ENCODE measurements at regions not wholly inside any gene's neighbourhood (a gene's known extent, or its start where the extent isn't known, plus 50 kb on each side); places are given as distances from the start of the nearest gene placed in this dataset.

- DNase-seq = no peak
- ChIA-PET POLR2A (no interaction called here), CTCF (no interaction called here)
- Mint-ChIP-seq H3K4me3 (no peak overlapping the region), H3K4me1 (peaks cover 18% of the 10 kb centered on the region), H3K27me3 (peaks cover 8% of the 10 kb centered on the region), H3K27ac (no peak overlapping the region), H3K36me3 (ENCODE audit: low read depth) (no peaks in the 10 kb centered on the region), H3K9me3 (no peaks in the 10 kb centered on the region)
Measured at GRCh38 chr22:22088658-22089458, 106.3 kb upstream of the TOP3B start.

GRCh38 chr22:22087854-22088657 is 105.5 kb upstream of the TOP3B start:
- ChIA-PET POLR2A (no interaction called here), CTCF (no interaction called here)
- H3K4me1 Mint-ChIP-seq = peaks cover 10% of the 10 kb centered on the region
- H3K9me3 Mint-ChIP-seq = no peaks in the 10 kb centered on the region
- no peak overlapping the region for H3K27ac Mint-ChIP-seq
- peaks cover 15% of the 10 kb centered on the region for H3K27me3 Mint-ChIP-seq
- no peak for DNase-seq
- H3K4me3 Mint-ChIP-seq = no peak overlapping the region
- H3K36me3 Mint-ChIP-seq (ENCODE audit: low read depth) = no peaks in the 10 kb centered on the region

GRCh38 chr22:22086501-22087158 is 104.0 kb upstream of the TOP3B start:
- ChIA-PET POLR2A (no interaction called here), CTCF (interaction anchor here (1.3 kb wide), 1 partner anchor 24 kb away, joined by 3 read pairs; no protein-coding TSS in a partner anchor)
- H3K27me3 Mint-ChIP-seq = peaks cover 28% of the 10 kb centered on the region
- no peaks in the 10 kb centered on the region for H3K4me1 Mint-ChIP-seq
- no peaks in the 10 kb centered on the region for H3K36me3 Mint-ChIP-seq (ENCODE audit: low read depth)
- H3K27ac Mint-ChIP-seq = no peak overlapping the region
- no peak for DNase-seq
- H3K9me3 Mint-ChIP-seq = no peaks in the 10 kb centered on the region
- H3K4me3 Mint-ChIP-seq = no peak overlapping the region

GRCh38 chr22:22085702-22086500 is 103.3 kb upstream of the TOP3B start:
- no peak for DNase-seq
- Mint-ChIP-seq H3K4me3 (no peak overlapping the region), H3K27ac (no peak overlapping the region), H3K4me1 (no peaks in the 10 kb centered on the region), H3K36me3 (ENCODE audit: low read depth) (no peaks in the 10 kb centered on the region), H3K9me3 (no peaks in the 10 kb centered on the region), H3K27me3 (peaks cover 35% of the 10 kb centered on the region)
- CTCF ChIA-PET = interaction anchor here (1.3 kb wide), 1 partner anchor 25 kb away, joined by 3 read pairs; no protein-coding TSS in a partner anchor
- POLR2A ChIA-PET = interaction anchor here (1.7 kb wide), 1 partner anchor 25 kb away, joined by 3 read pairs; no protein-coding TSS in a partner anchor

GRCh38 chr22:22084089-22084711 is 101.6 kb upstream of the TOP3B start:
- H3K27me3 Mint-ChIP-seq = peaks cover 42% of the 10 kb centered on the region
- CTCF ChIA-PET = no interaction called here
- no peak overlapping the region for H3K4me3 Mint-ChIP-seq
- no peak overlapping the region for H3K27ac Mint-ChIP-seq
- H3K9me3 Mint-ChIP-seq = no peaks in the 10 kb centered on the region
- no peaks in the 10 kb centered on the region for H3K4me1 Mint-ChIP-seq
- POLR2A ChIA-PET = interaction anchor here (1.7 kb wide), 1 partner anchor 27 kb away, joined by 3 read pairs; no protein-coding TSS in a partner anchor
- no peak for DNase-seq
- no peaks in the 10 kb centered on the region for H3K36me3 Mint-ChIP-seq (ENCODE audit: low read depth)

- POLR2A ChIA-PET = no interaction called here
- CTCF ChIA-PET = no interaction called here
- Mint-ChIP-seq H3K27me3 (peaks cover 46% of the 10 kb centered on the region), H3K9me3 (no peaks in the 10 kb centered on the region), H3K27ac (no peak overlapping the region), H3K36me3 (ENCODE audit: low read depth) (no peaks in the 10 kb centered on the region), H3K4me1 (no peaks in the 10 kb centered on the region), H3K4me3 (no peak overlapping the region)
- DNase-seq = no peak
Measured at GRCh38 chr22:22082960-22083359, 100.4 kb upstream of the TOP3B start.

GRCh38 chr22:22082229-22082835 is 99.7 kb upstream of the TOP3B start:
- ChIA-PET CTCF (no interaction called here), POLR2A (no interaction called here)
- no peaks in the 10 kb centered on the region for H3K4me1 Mint-ChIP-seq
- DNase-seq = no peak
- H3K36me3 Mint-ChIP-seq (ENCODE audit: low read depth) = no peaks in the 10 kb centered on the region
- H3K27me3 Mint-ChIP-seq = peaks cover 50% of the 10 kb centered on the region
- H3K27ac Mint-ChIP-seq = no peak overlapping the region
- no peak overlapping the region for H3K4me3 Mint-ChIP-seq
- no peaks in the 10 kb centered on the region for H3K9me3 Mint-ChIP-seq

GRCh38 chr22:22080270-22080669 is 97.7 kb upstream of the TOP3B start:
- H3K36me3 Mint-ChIP-seq (ENCODE audit: low read depth) = no peaks in the 10 kb centered on the region
- no peak for DNase-seq
- CTCF ChIA-PET = no interaction called here
- no peaks in the 10 kb centered on the region for H3K9me3 Mint-ChIP-seq
- POLR2A ChIA-PET = no interaction called here
- no peaks in the 10 kb centered on the region for H3K4me1 Mint-ChIP-seq
- H3K4me3 Mint-ChIP-seq = no peak overlapping the region
- no peak overlapping the region for H3K27ac Mint-ChIP-seq
- H3K27me3 Mint-ChIP-seq = peaks cover 59% of the 10 kb centered on the region

GRCh38 chr22:22079404-22080148 is 97.0 kb upstream of the TOP3B start:
- ChIA-PET POLR2A (no interaction called here), CTCF (no interaction called here)
- Mint-ChIP-seq H3K27me3 (peaks cover 56% of the 10 kb centered on the region), H3K4me1 (no peaks in the 10 kb centered on the region), H3K36me3 (ENCODE audit: low read depth) (no peaks in the 10 kb centered on the region), H3K27ac (no peak overlapping the region), H3K9me3 (no peaks in the 10 kb centered on the region), H3K4me3 (no peak overlapping the region)
- DNase-seq = no peak

GRCh38 chr22:22078329-22078728 is 95.7 kb upstream of the TOP3B start:
- H3K36me3 Mint-ChIP-seq (ENCODE audit: low read depth) = no peaks in the 10 kb centered on the region
- CTCF ChIA-PET = no interaction called here
- no peak for DNase-seq
- POLR2A ChIA-PET = no interaction called here
- H3K27me3 Mint-ChIP-seq = peaks cover 50% of the 10 kb centered on the region
- no peaks in the 10 kb centered on the region for H3K4me1 Mint-ChIP-seq
- H3K27ac Mint-ChIP-seq = no peak overlapping the region
- H3K9me3 Mint-ChIP-seq = no peaks in the 10 kb centered on the region
- H3K4me3 Mint-ChIP-seq = no peak overlapping the region

GRCh38 chr22:22076932-22077703 is 94.5 kb upstream of the TOP3B start:
- ChIA-PET CTCF (no interaction called here), POLR2A (no interaction called here)
- no peak for DNase-seq
- Mint-ChIP-seq H3K9me3 (no peaks in the 10 kb centered on the region), H3K27me3 (peaks cover 39% of the 10 kb centered on the region), H3K4me1 (no peaks in the 10 kb centered on the region), H3K27ac (no peak overlapping the region), H3K4me3 (no peak overlapping the region), H3K36me3 (ENCODE audit: low read depth) (no peaks in the 10 kb centered on the region)
